GM12891 (cell line): ENCODE measurements at regions not wholly inside any gene's neighbourhood (a gene's known extent, or its start where the extent isn't known, plus 50 kb on each side); places are given as distances from the start of the nearest gene placed in this dataset.

ENCODE experiments used
- POLR2A ChIP-seq: IDR thresholded peaks from 2 replicates; pipeline ENCODE4 v1.6.1; 2011; ENCODE audit warnings: low read depth, low read length, control low read depth
- POLR2AphosphoS5 ChIP-seq: IDR thresholded peaks from 2 replicates; pipeline ENCODE4 v1.6.1; 2011; ENCODE audit warnings: low read depth, low read length, control low read depth
- SPI1 ChIP-seq: IDR thresholded peaks from 2 replicates; pipeline ENCODE4 v1.6.1; 2011; ENCODE audit warnings: low read depth, low read length, control low read depth

DNA sequence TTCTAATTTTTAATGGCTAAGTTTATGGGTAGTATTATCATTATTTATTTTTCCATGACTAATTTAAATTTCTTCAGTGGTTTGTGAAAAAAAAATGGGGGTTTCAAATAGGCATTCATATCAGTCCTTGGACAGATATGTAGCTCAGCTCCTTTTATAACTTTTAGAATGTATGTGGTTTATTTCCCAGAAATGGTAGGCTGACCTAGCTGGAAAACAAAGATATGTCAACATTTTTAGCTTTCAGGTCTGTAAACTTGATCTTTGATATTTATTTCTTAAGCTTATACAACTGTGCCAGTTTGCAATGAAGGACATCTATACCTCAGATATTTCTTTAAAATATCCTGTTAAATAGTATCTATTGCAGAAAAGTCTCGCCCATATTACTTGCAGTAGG is 1815.5 kb downstream of the SLITRK5 start:
- TF ChIP-seq POLR2A (no peak), POLR2AphosphoS5 (no peak), SPI1 (no peak)
